ENCODE measurements at regions not wholly inside any gene's neighbourhood (a gene's known extent, or its start where the extent isn't known, plus 50 kb on each side); places are given as distances from the start of the nearest gene placed in this dataset.

DNA sequence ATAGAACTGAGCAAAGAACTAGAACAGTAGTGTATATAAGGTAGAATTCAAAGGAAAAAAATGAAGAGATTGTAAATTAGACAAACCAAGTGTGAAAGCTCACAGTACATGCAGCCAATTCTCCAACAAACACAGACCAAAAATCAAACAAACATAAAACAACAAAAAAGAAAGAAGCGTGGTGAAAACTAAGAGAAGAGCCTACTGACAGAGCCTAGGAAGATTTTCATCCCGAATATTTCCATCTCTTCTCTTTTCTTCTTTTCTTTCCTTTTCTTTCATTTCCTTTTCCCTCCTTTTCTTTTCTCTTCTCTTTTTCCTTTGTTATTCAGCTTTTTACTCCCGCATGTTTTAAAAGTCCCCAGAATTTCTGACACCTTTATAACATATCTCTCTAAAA lies 1103.6 kb downstream of the CDH8 start:
- Histone ChIP-seq H3K9me3 (no peaks in the 10 kb centered on the region), H3K27ac (no peak overlapping the region), H3K4me1 (no peaks in the 10 kb centered on the region), H3K4me3 (no peak overlapping the region), H3K36me3 (no peaks in the 10 kb centered on the region), H3K27me3 (no peaks in the 10 kb centered on the region)
- no peak for ATAC-seq (ENCODE audit: low FRiP score in 2 of 2)
- WGBS, 2 donors = 89 to 96% methylated on average over 3 of the region's 3 CpGs
- TF ChIP-seq EP300 (IDR thresholded peaks at IDR 0.05) (no peak), POLR2A (IDR thresholded peaks at IDR 0.05) (no peak), POLR2AphosphoS5 (IDR thresholded peaks at IDR 0.05) (no peak)
- TF ChIP-seq, protein P1, sequence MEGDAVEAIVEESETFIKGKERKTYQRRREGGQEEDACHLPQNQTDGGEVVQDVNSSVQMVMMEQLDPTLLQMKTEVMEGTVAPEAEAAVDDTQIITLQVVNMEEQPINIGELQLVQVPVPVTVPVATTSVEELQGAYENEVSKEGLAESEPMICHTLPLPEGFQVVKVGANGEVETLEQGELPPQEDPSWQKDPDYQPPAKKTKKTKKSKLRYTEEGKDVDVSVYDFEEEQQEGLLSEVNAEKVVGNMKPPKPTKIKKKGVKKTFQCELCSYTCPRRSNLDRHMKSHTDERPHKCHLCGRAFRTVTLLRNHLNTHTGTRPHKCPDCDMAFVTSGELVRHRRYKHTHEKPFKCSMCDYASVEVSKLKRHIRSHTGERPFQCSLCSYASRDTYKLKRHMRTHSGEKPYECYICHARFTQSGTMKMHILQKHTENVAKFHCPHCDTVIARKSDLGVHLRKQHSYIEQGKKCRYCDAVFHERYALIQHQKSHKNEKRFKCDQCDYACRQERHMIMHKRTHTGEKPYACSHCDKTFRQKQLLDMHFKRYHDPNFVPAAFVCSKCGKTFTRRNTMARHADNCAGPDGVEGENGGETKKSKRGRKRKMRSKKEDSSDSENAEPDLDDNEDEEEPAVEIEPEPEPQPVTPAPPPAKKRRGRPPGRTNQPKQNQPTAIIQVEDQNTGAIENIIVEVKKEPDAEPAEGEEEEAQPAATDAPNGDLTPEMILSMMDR (IDR thresholded peaks at IDR 0.05) = no peak
- DNase-seq = no peak

DNA sequence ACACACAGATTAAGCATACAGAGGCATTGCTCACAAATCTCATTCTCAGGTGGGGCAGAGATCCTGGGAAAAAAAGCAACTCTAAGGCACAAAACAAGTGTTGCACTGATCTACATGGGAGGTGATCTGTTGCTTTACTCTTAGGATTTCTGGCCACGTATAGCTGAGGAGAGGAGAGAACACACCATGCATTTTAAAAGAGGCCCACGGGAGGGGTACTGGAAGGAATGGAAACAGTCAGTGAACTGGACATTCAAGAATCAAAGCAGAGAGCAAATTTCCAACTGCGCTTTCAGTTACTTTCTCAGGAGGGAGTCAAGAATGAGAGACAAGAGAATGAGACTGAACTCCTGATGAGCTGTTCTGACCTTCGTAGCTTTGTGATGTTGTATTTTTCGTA lies 1105.9 kb downstream of the CDH8 start:
- H3K4me3 ChIP-seq = no peak overlapping the region
- no peaks in the 10 kb centered on the region for H3K27me3 ChIP-seq
- no peak for DNase-seq
- no peaks in the 10 kb centered on the region for H3K36me3 ChIP-seq
- no peak for ATAC-seq (ENCODE audit: low FRiP score in 2 of 2)
- WGBS, 2 donors = 73 to 87% methylated on average over 5 of the region's 5 CpGs
- no peak overlapping the region for H3K27ac ChIP-seq
- no peaks in the 10 kb centered on the region for H3K9me3 ChIP-seq
- TF ChIP-seq EP300 (IDR thresholded peaks at IDR 0.05) (no peak), POLR2AphosphoS5 (IDR thresholded peaks at IDR 0.05) (no peak), POLR2A (IDR thresholded peaks at IDR 0.05) (no peak)
- TF ChIP-seq, protein P1 (IDR thresholded peaks at IDR 0.05) = no peak
- H3K4me1 ChIP-seq = no peaks in the 10 kb centered on the region

DNA sequence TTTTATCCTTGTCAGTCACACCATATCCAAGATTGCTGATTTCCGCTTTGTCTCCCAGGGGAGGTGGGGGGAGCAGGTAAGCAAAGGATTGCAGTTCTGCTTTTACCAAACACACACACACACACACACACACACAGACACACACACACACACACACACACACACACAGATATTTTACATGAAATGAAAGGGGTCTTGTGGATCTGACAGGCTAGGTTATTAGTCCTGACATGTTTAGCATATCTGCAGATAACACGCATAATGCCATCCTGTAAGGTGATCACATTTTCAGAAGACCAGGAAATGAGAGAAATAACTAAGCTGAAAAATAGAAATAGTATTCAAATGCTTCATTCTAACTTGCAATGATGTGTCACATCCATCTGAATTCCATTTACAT lies 1113.3 kb downstream of the CDH8 start:
- 84 to 87% methylated on average over 2 of the region's 2 CpGs for WGBS, 2 donors
- Histone ChIP-seq H3K27me3 (no peaks in the 10 kb centered on the region), H3K9me3 (no peaks in the 10 kb centered on the region), H3K36me3 (no peaks in the 10 kb centered on the region), H3K4me1 (no peaks in the 10 kb centered on the region), H3K4me3 (no peak overlapping the region), H3K27ac (no peak overlapping the region)
- no peak for DNase-seq
- TF ChIP-seq, protein P1 (IDR thresholded peaks at IDR 0.05) = no peak
- TF ChIP-seq POLR2AphosphoS5 (IDR thresholded peaks at IDR 0.05) (no peak), EP300 (IDR thresholded peaks at IDR 0.05) (no peak), POLR2A (IDR thresholded peaks at IDR 0.05) (no peak)
- ATAC-seq (ENCODE audit: low FRiP score in 2 of 2) = no peak

DNA sequence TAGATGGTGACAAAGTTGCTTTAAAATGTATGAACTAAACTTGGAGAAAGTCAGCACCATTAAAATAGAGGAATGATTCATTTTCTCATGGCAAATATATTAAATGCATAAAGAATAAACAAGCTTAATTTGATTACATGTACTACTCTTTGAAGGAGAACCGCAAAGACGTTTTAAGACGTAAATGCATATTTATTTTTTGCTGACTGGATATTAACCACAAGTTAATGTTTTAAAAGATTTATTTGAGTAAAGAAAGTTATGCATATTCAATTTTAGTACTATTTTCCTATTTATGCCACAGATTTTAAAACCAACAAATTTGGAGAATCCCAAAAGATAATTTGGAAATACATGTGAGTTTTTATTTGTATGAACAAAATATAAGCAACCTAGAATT lies 1121.9 kb downstream of the CDH8 start:
- no peak for TF ChIP-seq POLR2AphosphoS5 (IDR thresholded peaks at IDR 0.05)
- no peak for TF ChIP-seq EP300 (IDR thresholded peaks at IDR 0.05)
- Histone ChIP-seq H3K36me3 (no peaks in the 10 kb centered on the region), H3K27me3 (no peaks in the 10 kb centered on the region), H3K9me3 (no peaks in the 10 kb centered on the region), H3K27ac (no peak overlapping the region), H3K4me1 (no peaks in the 10 kb centered on the region), H3K4me3 (no peak overlapping the region)
- no peak for ATAC-seq (ENCODE audit: low FRiP score in 2 of 2)
- DNase-seq = no peak
- 84 to 85% methylated on average over 3 of the region's 3 CpGs for WGBS, 2 donors

DNA sequence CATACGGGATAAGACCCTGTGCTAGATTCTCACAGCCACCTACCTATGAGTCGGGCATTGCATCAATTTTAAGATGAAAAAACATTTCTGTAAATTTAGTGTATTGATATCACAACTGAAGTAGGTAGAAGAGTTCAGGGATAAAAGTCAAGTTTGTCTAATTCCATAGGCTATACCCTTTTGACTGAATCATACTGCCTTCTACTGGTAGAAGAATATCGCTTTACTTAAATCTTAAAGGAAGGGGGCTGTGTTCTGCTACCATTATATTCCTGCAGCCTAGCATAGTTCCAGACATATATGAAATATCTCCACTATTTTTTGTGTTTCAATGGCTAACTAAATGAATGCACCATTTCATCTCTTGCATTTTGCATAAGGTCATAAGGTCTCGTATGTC lies 1128.6 kb downstream of the CDH8 start:
- Histone ChIP-seq H3K4me3 (no peak overlapping the region), H3K27ac (no peak overlapping the region), H3K27me3 (no peaks in the 10 kb centered on the region), H3K4me1 (no peaks in the 10 kb centered on the region), H3K36me3 (no peaks in the 10 kb centered on the region), H3K9me3 (no peaks in the 10 kb centered on the region)
- ATAC-seq (ENCODE audit: low FRiP score in 2 of 2) = no peak
- DNase-seq = no peak
- no peak for TF ChIP-seq POLR2AphosphoS5 (IDR thresholded peaks at IDR 0.05)
- TF ChIP-seq POLR2A (IDR thresholded peaks at IDR 0.05) = no peak
- TF ChIP-seq EP300 (IDR thresholded peaks at IDR 0.05) = no peak
- TF ChIP-seq, protein P1 (IDR thresholded peaks at IDR 0.05) = no peak
- WGBS, 2 donors = 89 to 94% methylated on average over 4 of the region's 4 CpGs

All from upper lobe of left lung (tissue), 6 donors.